HCT116 (cell line): ENCODE measurements at regions not wholly inside any gene's neighbourhood (a gene's known extent, or its start where the extent isn't known, plus 50 kb on each side); places are given as distances from the start of the nearest gene placed in this dataset.

ENCODE experiments used
- ATAC-seq: fragments of 200-7000 bp; cut with Tn5 transposase; 2 replicates; pipeline ENCODE4 v1.9.1; 2020; ENCODE audit warnings: mild to moderate bottlenecking, moderate library complexity
- BruUV-seq: library from RNA; stranded (reverse); fragments of 400-500 nt; replicated peaks from 2 replicates; lab custom pipeline; 2021; lab: Mats Ljungman, UMichigan
- CTCF ChIA-PET: fragments of 300-600 bp; sonication (Branson Sonifier 250); formaldehyde crosslinking; loops from one replicate; lab custom pipeline; 2021; ENCODE audit warnings: antibody characterized with exemption; lab: Charles Lee
- POLR2A ChIA-PET: fragments of 300-600, 350-600 bp; sonication (Branson Sonifier 250); formaldehyde crosslinking; loops from one replicate; lab custom pipeline; 2021; ENCODE audit warnings: antibody characterized with exemption; lab: Charles Lee
- RAD21 ChIA-PET, 2 experiments: fragments of 300-600 bp; sonication (Branson Sonifier 250); formaldehyde crosslinking; loops; one replicate each; lab custom pipeline; 2023; ENCODE audit warnings: low total read pairs in 2 of 2; ENCODE audit not compliant: uncharacterized antibody in 2 of 2, unreplicated experiment in 2 of 2, low non-redundant PET in 1 of 2; lab: Charles Lee
- DNase-seq: peaks from one replicate; pipeline ENCODE4 v3.0.0-alpha.2; 2010; ENCODE audit warnings: low read depth, low spot score
- H2AFZ ChIP-seq: fragments of 200-600 bp; shearing (Covaris generic), sonication (generic); 2 replicates; pipeline ENCODE4 v1.6.1; 2017; ENCODE audit warnings: low read depth, mixed run types, mixed read lengths, antibody characterized with exemption, low read length; ENCODE audit not compliant: poor library complexity, severe bottlenecking
- H3K27ac ChIP-seq: 2 replicates; pipeline ENCODE4 v1.5.1; 2012; ENCODE audit warnings: low read depth, low read length
- H3K27me3 ChIP-seq: fragments of 200-600 bp; sonication (generic); 2 replicates; pipeline ENCODE4 v1.6.1; 2016; ENCODE audit warnings: mixed run types, low read length, mixed read lengths; ENCODE audit not compliant: insufficient read depth
- H3K36me3 ChIP-seq, 2 experiments: fragments of 200-500 bp in 1 of 2; fragments of 200-600 bp in 1 of 2; sonication (Bioruptor generic) in 1 of 2; sonication (generic) in 1 of 2; 2 replicates each; pipeline versions ENCODE4 v1.5.1 to v1.6.1; 2014 to 2016; ENCODE audit warnings: low read length in 2 of 2, inconsistent platforms in 1 of 2, mixed read lengths in 1 of 2, mixed run types in 1 of 2; ENCODE audit not compliant: insufficient read depth in 2 of 2, control insufficient read depth in 1 of 2
- H3K4me1 ChIP-seq, 2 experiments: fragments of 200-600 bp in 1 of 2; sonication (generic) in 1 of 2; 2 replicates each; pipeline versions ENCODE4 v1.5.1 to v1.6.1; 2012 to 2017; ENCODE audit warnings: low read length in 2 of 2, inconsistent platforms in 1 of 2, mild to moderate bottlenecking in 1 of 2, mixed read lengths in 1 of 2, mixed run types in 1 of 2, moderate library complexity in 1 of 2; ENCODE audit not compliant: insufficient read depth in 2 of 2, control insufficient read depth in 1 of 2
- H3K4me2 ChIP-seq: fragments of 200-600 bp; sonication (generic); 2 replicates; pipeline ENCODE4 v1.6.1; 2017; ENCODE audit warnings: mixed run types, low read length, mixed read lengths
- H3K4me3 ChIP-seq, 2 experiments: fragments of 200-600 bp in 1 of 2; sonication (generic) in 1 of 2; replicated peaks in 1 of 2; 2 replicates each; pipeline ENCODE4 v1.5.1; 2011 to 2016; ENCODE audit warnings: low read length in 2 of 2, control low read depth in 1 of 2, low read depth in 1 of 2, mild to moderate bottlenecking in 1 of 2, mixed read lengths in 1 of 2, mixed run types in 1 of 2
- H3K79me2 ChIP-seq: fragments of 200-600 bp; sonication (generic); 2 replicates; pipeline ENCODE4 v1.6.1; 2017; ENCODE audit warnings: mild to moderate bottlenecking, mixed run types, low read length, moderate library complexity, mixed read lengths; ENCODE audit not compliant: insufficient read depth
- H3K9ac ChIP-seq: fragments of 200-600 bp; sonication (generic); 2 replicates; pipeline ENCODE4 v1.6.1; 2016; ENCODE audit warnings: low read length, mixed read lengths
- H3K9me2 ChIP-seq: fragments of 200-600 bp; sonication (generic), shearing (Covaris generic); 2 replicates; pipeline ENCODE4 v1.6.1; 2017; ENCODE audit warnings: mixed run types, mild to moderate bottlenecking, moderate library complexity; ENCODE audit not compliant: insufficient read depth
- H3K9me3 ChIP-seq, 2 experiments: fragments of 200-500 bp in 1 of 2; fragments of 200-600 bp in 1 of 2; sonication (Bioruptor generic) in 1 of 2; sonication (generic) in 1 of 2; 2 replicates each; pipeline ENCODE4 v1.6.1; 2014 to 2017; ENCODE audit warnings: low read length in 2 of 2, mixed read lengths in 2 of 2, inconsistent platforms in 1 of 2, low read depth in 1 of 2, mild to moderate bottlenecking in 1 of 2, mixed run types in 1 of 2, moderate library complexity in 1 of 2; ENCODE audit not compliant: control insufficient read depth in 1 of 2, insufficient read depth in 1 of 2
- H4K20me1 ChIP-seq: fragments of 200-600 bp; sonication (generic), shearing (Covaris generic); 2 replicates; pipeline ENCODE4 v1.6.1; 2017; ENCODE audit warnings: mixed run types, mild to moderate bottlenecking, moderate library complexity; ENCODE audit not compliant: insufficient read depth
- CBX3 ChIP-seq: IDR thresholded peaks from 2 replicates; pipeline ENCODE4 v1.6.1; 2012; ENCODE audit warnings: low read depth
- EGR1 ChIP-seq: IDR thresholded peaks from 2 replicates; pipeline ENCODE4 v1.6.1; 2012; ENCODE audit warnings: low read depth
- ELF1 ChIP-seq: IDR thresholded peaks from 2 replicates; pipeline ENCODE4 v1.6.1; 2012; ENCODE audit warnings: low read depth, borderline replicate concordance
- EZH2 ChIP-seq: fragments of 200-600 bp; sonication (generic); IDR thresholded peaks from 2 replicates; pipeline ENCODE4 v1.6.1; 2017; ENCODE audit warnings: antibody characterized with exemption, mixed run types
- EZH2phosphoT487 ChIP-seq: fragments of 200-600 bp; IDR thresholded peaks from 2 replicates; pipeline ENCODE4 v1.6.1; 2018; ENCODE audit warnings: antibody characterized with exemption, borderline replicate concordance
- FOSL1 ChIP-seq: IDR thresholded peaks from 2 replicates; pipeline ENCODE4 v1.6.1; 2012; ENCODE audit warnings: low read depth
- JUND ChIP-seq: IDR thresholded peaks from 2 replicates; pipeline ENCODE4 v1.6.1; 2012
- POLR2A ChIP-seq: IDR thresholded peaks from 2 replicates; pipeline ENCODE4 v1.7.0; 2011; ENCODE audit warnings: borderline replicate concordance; ENCODE audit not compliant: insufficient read depth, insufficient read length; ENCODE audit errors: extremely low read depth
- POLR2AphosphoS5 ChIP-seq: IDR thresholded peaks from 2 replicates; pipeline ENCODE4 v1.6.1; 2011; ENCODE audit warnings: mild to moderate bottlenecking, low read depth, low read length, moderate library complexity
- RAD21 ChIP-seq: IDR thresholded peaks from 2 replicates; pipeline ENCODE4 v1.6.1; 2012; ENCODE audit warnings: low read depth, mild to moderate bottlenecking
- SIN3A ChIP-seq: IDR thresholded peaks from 2 replicates; pipeline ENCODE4 v1.6.1; 2012; ENCODE audit warnings: low read depth
- SP1 ChIP-seq: IDR thresholded peaks from 2 replicates; pipeline ENCODE4 v1.6.1; 2012; ENCODE audit warnings: low read depth
- SRF ChIP-seq: IDR thresholded peaks from 2 replicates; pipeline ENCODE4 v1.6.1; 2012; ENCODE audit warnings: low read depth
- TCF7L2 ChIP-seq: IDR thresholded peaks from 2 replicates; pipeline ENCODE4 v1.7.0; 2011; ENCODE audit warnings: borderline replicate concordance, inconsistent platforms; ENCODE audit not compliant: insufficient read depth, insufficient read length; ENCODE audit errors: extremely low read depth
- ZFX ChIP-seq: fragments of 450-650 bp; IDR thresholded peaks from 2 replicates; pipeline ENCODE4 v1.6.1; 2017
- intact Hi-C: fragments of 100-400 bp; cut with micrococcal nuclease; formaldehyde crosslinking; loops from 2 replicates; pipeline ENCODE4 v1.10.0; 2022
- TF ChIP-seq, protein P1 (sequence below): IDR thresholded peaks from 2 replicates; pipeline ENCODE4 v1.6.1; 2012
- TF ChIP-seq, protein P2 (sequence below): IDR thresholded peaks from 2 replicates; pipeline ENCODE4 v1.6.1; 2012; ENCODE audit warnings: low read depth
- TF ChIP-seq, protein P3 (sequence below), 3 experiments: fragments of 200-600 bp in 1 of 3; sonication (generic) in 1 of 3; IDR thresholded peaks in 2 of 3; conservative IDR thresholded peaks in 1 of 3; 2 replicates each; pipeline ENCODE4 v1.5.1; 2012 to 2017; ENCODE audit warnings: low read depth in 2 of 3, low read length in 2 of 3, antibody characterized with exemption in 1 of 3, borderline replicate concordance in 1 of 3, control low read depth in 1 of 3, mild to moderate bottlenecking in 1 of 3, mixed read lengths in 1 of 3, mixed run types in 1 of 3, moderate library complexity in 1 of 3; ENCODE audit not compliant: insufficient read depth in 1 of 3

DNA sequence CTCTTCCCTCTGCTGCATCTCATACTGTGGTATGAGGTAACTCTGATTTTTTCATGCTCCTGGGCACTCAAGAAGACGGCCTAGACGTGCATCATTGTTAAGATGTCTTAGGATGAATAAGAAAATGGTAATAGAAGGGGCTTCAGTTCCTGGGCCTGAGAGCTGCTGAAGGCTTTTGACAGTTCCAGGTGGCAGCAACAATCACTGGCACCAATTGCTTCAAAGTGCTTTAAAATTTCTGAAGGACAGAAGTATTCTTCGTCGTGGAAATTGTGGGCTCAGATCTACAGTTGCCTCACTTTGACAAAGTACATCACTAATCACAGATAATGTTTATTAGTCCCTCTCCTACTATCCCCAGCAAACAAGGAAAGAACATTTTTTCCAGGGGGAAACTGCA, 536.6 kb upstream of the CAMK1G start:
- DNase-seq (no peak), ATAC-seq (no peak)
- H3K4me3 ChIP-seq, result no peak overlapping the region
- H3K4me2 ChIP-seq, result no peak overlapping the region
- no peaks in the 10 kb centered on the region for H3K79me2 ChIP-seq
- RAD21 ChIA-PET, result no interaction called here
- no peaks in the 10 kb centered on the region for H3K9me3 ChIP-seq
- no peak overlapping the region for H2AFZ ChIP-seq
- no peaks in the 10 kb centered on the region for H3K9me2 ChIP-seq
- H3K27ac ChIP-seq, result no peak overlapping the region
- intact Hi-C loops, result no loop called here
- CTCF ChIA-PET, result no interaction called here
- no peaks in the 10 kb centered on the region for H4K20me1 ChIP-seq
- H3K9ac ChIP-seq, result no peak overlapping the region
- H3K36me3 ChIP-seq, result no peaks in the 10 kb centered on the region
- POLR2A ChIA-PET, result no interaction called here
- no peaks in the 10 kb centered on the region for H3K27me3 ChIP-seq
- BruUV-seq, result no TSS peak
- TF ChIP-seq POLR2AphosphoS5 (no peak), ZFX (no peak), POLR2A (no peak), EGR1 (no peak), FOSL1 (no peak), SIN3A (no peak), SRF (no peak), EZH2 (no peak), RAD21 (no peak), JUND (no peak), TCF7L2 (no peak), ELF1 (no peak), CBX3 (no peak), EZH2phosphoT487 (no peak), SP1 (no peak)
- TF ChIP-seq, protein P1, sequence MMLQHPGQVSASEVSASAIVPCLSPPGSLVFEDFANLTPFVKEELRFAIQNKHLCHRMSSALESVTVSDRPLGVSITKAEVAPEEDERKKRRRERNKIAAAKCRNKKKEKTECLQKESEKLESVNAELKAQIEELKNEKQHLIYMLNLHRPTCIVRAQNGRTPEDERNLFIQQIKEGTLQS, result no peak
- TF ChIP-seq, protein P2, sequence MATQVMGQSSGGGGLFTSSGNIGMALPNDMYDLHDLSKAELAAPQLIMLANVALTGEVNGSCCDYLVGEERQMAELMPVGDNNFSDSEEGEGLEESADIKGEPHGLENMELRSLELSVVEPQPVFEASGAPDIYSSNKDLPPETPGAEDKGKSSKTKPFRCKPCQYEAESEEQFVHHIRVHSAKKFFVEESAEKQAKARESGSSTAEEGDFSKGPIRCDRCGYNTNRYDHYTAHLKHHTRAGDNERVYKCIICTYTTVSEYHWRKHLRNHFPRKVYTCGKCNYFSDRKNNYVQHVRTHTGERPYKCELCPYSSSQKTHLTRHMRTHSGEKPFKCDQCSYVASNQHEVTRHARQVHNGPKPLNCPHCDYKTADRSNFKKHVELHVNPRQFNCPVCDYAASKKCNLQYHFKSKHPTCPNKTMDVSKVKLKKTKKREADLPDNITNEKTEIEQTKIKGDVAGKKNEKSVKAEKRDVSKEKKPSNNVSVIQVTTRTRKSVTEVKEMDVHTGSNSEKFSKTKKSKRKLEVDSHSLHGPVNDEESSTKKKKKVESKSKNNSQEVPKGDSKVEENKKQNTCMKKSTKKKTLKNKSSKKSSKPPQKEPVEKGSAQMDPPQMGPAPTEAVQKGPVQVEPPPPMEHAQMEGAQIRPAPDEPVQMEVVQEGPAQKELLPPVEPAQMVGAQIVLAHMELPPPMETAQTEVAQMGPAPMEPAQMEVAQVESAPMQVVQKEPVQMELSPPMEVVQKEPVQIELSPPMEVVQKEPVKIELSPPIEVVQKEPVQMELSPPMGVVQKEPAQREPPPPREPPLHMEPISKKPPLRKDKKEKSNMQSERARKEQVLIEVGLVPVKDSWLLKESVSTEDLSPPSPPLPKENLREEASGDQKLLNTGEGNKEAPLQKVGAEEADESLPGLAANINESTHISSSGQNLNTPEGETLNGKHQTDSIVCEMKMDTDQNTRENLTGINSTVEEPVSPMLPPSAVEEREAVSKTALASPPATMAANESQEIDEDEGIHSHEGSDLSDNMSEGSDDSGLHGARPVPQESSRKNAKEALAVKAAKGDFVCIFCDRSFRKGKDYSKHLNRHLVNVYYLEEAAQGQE, result no peak
- TF ChIP-seq, protein P3, sequence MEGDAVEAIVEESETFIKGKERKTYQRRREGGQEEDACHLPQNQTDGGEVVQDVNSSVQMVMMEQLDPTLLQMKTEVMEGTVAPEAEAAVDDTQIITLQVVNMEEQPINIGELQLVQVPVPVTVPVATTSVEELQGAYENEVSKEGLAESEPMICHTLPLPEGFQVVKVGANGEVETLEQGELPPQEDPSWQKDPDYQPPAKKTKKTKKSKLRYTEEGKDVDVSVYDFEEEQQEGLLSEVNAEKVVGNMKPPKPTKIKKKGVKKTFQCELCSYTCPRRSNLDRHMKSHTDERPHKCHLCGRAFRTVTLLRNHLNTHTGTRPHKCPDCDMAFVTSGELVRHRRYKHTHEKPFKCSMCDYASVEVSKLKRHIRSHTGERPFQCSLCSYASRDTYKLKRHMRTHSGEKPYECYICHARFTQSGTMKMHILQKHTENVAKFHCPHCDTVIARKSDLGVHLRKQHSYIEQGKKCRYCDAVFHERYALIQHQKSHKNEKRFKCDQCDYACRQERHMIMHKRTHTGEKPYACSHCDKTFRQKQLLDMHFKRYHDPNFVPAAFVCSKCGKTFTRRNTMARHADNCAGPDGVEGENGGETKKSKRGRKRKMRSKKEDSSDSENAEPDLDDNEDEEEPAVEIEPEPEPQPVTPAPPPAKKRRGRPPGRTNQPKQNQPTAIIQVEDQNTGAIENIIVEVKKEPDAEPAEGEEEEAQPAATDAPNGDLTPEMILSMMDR (IDR thresholded peaks at IDR 0.05 in 2 of 3, conservative IDR thresholded peaks at IDR 0.05 in 1 of 3; ENCODE audit: borderline replicate concordance in 1 of 3, insufficient read depth in 1 of 3, low read depth in 2 of 3, low read length in 2 of 3), result no peak
- peaks cover 0 to 11% of the 10 kb centered on the region in 2 experiments; a peak in 2 of 4 replicates for H3K4me1 ChIP-seq
